Chondrocyte (in vitro differentiated cells): ENCODE measurements at regions not wholly inside any gene's neighbourhood (a gene's known extent, or its start where the extent isn't known, plus 50 kb on each side); places are given as distances from the start of the nearest gene placed in this dataset.

Source experiments
- DNase-seq: peaks from one replicate; pipeline ENCODE4 v3.0.0; 2021; ENCODE audit warnings: mixed read lengths, low spot score
- H3K27ac Mint-ChIP-seq: one replicate; pipeline ENCODE4 v1.8.0; 2021; ENCODE audit warnings: mild to moderate bottlenecking, moderate library complexity, mixed read lengths; ENCODE audit not compliant: unreplicated experiment
- H3K27me3 Mint-ChIP-seq: 2 replicates; pipeline ENCODE4 v1.8.0; 2021; ENCODE audit warnings: low read depth, mixed read lengths
- H3K36me3 Mint-ChIP-seq: 2 replicates; pipeline ENCODE4 v1.8.0; 2021; ENCODE audit warnings: low read depth, mixed read lengths
- H3K4me1 Mint-ChIP-seq: 2 replicates; pipeline ENCODE4 v1.8.0; 2021; ENCODE audit warnings: low read depth, mild to moderate bottlenecking, mixed read lengths
- H3K4me3 Mint-ChIP-seq: one replicate; pipeline ENCODE4 v1.8.0; 2021; ENCODE audit warnings: mild to moderate bottlenecking, moderate library complexity, mixed read lengths; ENCODE audit not compliant: unreplicated experiment
- H3K9me3 Mint-ChIP-seq: 2 replicates; pipeline ENCODE4 v1.8.0; 2021; ENCODE audit warnings: low read depth, mixed read lengths
- CTCF ChIP-seq: fragments of 200-600 bp; sonication (generic); IDR thresholded peaks from 2 replicates; pipeline ENCODE4 v1.5.0; 2021; ENCODE audit warnings: antibody characterized with exemption, mild to moderate bottlenecking, moderate library complexity

DNA sequence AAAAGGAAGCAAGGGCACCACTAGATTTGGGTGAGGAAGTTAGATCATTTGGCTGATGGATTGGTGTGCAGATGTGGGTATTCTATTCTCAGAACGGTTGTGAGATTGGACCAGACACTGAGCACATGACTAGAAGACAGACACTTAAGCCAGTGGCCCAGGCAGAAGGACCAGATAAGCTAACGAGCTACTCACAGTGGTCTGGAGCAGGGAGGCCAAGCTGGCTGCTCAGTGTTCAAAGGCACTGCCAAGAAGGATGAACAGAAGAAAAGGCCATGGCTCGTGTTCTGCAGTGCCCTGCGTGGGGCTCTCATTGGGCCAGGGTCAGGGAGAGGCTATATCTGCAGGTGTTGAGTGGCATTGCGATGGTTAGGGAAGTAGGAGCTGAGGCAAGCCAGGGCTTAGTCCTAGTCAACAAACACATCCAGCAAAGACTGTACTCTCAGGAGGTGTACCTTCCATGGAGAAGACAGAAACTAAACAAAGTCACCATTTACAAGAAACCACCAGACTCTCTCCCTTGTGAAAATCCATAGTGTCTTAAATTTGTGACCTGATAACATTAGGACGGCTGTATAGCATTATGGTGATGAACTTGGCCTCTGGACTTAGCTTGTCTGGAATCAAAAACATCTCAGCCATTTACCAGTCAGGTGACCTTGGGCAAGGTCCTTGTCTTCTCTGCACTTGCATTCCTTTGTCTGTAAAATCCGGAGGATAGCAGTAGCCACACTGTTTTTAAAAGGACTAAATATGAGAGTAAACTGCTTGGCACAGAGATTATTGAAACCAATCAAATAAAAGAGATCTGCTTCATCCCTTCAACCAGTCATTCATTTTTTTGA lies 274.5 kb downstream of the SIPA1L2 start:
- H3K27me3 Mint-ChIP-seq, result peaks cover 3% of the 10 kb centered on the region
- H3K27ac Mint-ChIP-seq, result no peak overlapping the region
- H3K4me1 Mint-ChIP-seq, result peaks cover 3% of the 10 kb centered on the region
- H3K9me3 Mint-ChIP-seq, result no peaks in the 10 kb centered on the region
- no peak overlapping the region for H3K4me3 Mint-ChIP-seq
- no peak for DNase-seq
- no peaks in the 10 kb centered on the region for H3K36me3 Mint-ChIP-seq
- no peak for TF ChIP-seq CTCF

DNA sequence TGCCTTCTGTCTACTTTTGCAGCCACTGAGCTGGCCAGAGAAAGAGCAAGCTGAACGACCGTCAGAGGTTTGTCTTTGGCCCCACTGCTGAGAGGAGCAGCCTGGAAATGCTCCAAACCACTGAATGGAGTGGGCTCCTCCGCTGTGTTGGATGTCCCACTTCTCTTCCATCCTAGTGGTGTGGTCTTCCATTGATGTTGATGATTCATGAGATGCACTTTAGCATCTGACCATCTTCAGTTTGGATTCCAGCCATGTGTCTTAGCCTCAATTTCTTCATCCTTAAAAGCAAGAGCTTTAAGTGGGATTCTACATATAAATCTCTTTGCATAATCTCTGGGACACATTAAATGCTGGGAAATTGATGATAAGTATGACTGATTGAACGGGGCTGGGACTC lies 276.9 kb downstream of the SIPA1L2 start:
- Mint-ChIP-seq H3K36me3 (no peaks in the 10 kb centered on the region), H3K27ac (no peak overlapping the region), H3K4me1 (peaks cover 3% of the 10 kb centered on the region), H3K9me3 (no peaks in the 10 kb centered on the region), H3K27me3 (peaks cover 7% of the 10 kb centered on the region), H3K4me3 (no peak overlapping the region)
- no peak for TF ChIP-seq CTCF
- no peak for DNase-seq

- Mint-ChIP-seq H3K4me1 (peaks cover 3% of the 10 kb centered on the region), H3K9me3 (no peaks in the 10 kb centered on the region), H3K4me3 (no peak overlapping the region), H3K27me3 (peaks cover 7% of the 10 kb centered on the region), H3K27ac (no peak overlapping the region), H3K36me3 (no peaks in the 10 kb centered on the region)
- no peak for DNase-seq
- no peak for TF ChIP-seq CTCF
These were observed 277.6 kb downstream of the SIPA1L2 start for GRCh38 chr1:232352366-232352765.

- TF ChIP-seq CTCF, result no peak
- peaks cover 10% of the 10 kb centered on the region for H3K27me3 Mint-ChIP-seq
- no peak overlapping the region for H3K4me3 Mint-ChIP-seq
- no peak overlapping the region for H3K27ac Mint-ChIP-seq
- DNase-seq, result no peak
- no peaks in the 10 kb centered on the region for H3K9me3 Mint-ChIP-seq
- peaks cover 3% of the 10 kb centered on the region for H3K4me1 Mint-ChIP-seq
- H3K36me3 Mint-ChIP-seq, result no peaks in the 10 kb centered on the region
These were observed 278.6 kb downstream of the SIPA1L2 start for GRCh38 chr1:232351335-232351734.

DNA sequence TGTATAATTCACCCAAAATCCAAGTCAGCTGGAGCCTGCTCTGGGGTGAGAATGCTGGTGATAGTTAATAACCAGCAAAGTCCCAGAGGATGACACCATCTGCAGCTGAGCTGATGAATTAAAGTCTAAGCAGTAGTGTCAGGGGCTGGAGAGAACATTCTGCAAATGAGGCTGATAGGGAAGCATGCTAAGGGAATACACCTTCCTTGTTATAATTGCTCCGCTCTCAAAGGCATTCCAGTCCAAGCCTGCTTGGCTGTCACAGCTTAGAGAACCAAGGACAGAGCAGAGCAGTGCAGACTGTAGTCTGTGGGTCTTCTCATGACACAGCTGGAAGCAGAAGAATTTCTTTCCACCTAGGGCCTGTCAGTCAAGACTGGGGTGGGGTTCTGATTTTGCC lies 283.1 kb downstream of the SIPA1L2 start:
- Mint-ChIP-seq H3K4me1 (no peaks in the 10 kb centered on the region), H3K27me3 (peaks cover 7% of the 10 kb centered on the region), H3K27ac (no peak overlapping the region), H3K4me3 (no peak overlapping the region), H3K36me3 (peaks cover 2% of the 10 kb centered on the region), H3K9me3 (peaks cover 9% of the 10 kb centered on the region)
- DNase-seq, result no peak
- TF ChIP-seq CTCF, result no peak
